HG02610 (cell line): ENCODE measurements at regions not wholly inside any gene's neighbourhood (a gene's known extent, or its start where the extent isn't known, plus 50 kb on each side); places are given as distances from the start of the nearest gene placed in this dataset.

Experiments
- ATAC-seq: cut with Tn5 transposase; IDR thresholded peaks from one replicate; pipeline ENCODE4 v1.9.1; 2021; ENCODE audit warnings: mild to moderate bottlenecking, moderate library complexity; ENCODE audit not compliant: unreplicated experiment

DNA sequence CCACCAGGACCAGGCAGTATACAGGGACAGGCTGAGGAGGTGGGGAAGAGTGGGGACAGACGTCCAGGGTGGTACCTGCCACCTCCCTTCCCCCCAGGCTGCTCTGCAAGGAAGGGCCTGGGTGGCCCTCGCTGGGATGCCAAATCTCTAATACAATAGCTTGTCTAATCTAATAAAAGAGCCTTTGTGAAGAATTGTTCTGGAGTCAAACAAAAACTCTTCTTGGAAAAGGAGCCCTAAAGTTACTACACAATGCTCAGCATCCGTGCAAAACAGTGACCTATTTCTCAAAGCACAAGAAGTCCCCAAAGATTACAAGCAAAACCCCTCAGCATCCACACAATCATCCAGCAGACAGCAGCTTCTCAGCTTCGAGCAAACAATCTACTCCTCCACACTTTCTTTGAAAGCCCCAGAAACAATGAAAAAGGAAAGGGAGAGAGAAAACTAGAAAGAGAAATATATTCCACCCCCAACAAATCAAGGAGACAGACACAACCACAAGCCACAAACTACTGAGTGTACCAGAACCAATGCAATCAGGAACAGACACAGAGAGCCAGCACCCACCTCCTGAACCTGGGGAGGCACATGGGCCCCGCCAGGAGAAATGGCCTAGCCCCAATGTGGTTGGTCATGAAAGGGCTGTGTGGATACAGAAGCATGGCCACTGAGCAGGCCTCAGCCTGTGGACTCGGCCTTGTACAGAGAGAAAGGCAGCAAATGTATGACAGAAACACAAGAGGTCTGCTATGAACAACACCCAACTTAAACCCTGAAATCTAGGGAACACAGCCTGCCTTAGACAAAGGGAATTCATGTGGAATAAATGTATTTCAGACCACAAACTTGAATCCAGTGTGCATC, 177.1 kb upstream of the CHRNA7 start:
- ATAC-seq = no peak

DNA sequence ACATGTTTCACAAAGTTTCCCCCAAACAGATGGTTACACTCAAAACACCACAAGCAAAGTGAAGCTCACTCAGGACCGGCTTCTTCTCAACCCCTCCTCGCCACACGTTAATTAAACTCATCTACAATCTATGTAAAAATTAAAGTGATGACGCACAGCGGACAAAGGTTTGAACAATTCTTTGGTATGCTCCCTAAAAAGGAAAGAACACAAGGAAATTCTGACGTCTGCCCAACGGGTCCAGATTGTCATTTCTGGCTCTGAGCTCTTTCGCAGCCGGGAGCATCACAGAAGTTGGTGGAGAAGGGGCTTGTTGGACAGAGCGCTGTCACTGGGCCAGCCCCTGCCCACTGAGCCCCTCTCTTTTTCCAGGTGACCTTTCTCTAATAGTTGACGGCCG, 173.7 kb upstream of the CHRNA7 start:
- ATAC-seq = no peak

DNA sequence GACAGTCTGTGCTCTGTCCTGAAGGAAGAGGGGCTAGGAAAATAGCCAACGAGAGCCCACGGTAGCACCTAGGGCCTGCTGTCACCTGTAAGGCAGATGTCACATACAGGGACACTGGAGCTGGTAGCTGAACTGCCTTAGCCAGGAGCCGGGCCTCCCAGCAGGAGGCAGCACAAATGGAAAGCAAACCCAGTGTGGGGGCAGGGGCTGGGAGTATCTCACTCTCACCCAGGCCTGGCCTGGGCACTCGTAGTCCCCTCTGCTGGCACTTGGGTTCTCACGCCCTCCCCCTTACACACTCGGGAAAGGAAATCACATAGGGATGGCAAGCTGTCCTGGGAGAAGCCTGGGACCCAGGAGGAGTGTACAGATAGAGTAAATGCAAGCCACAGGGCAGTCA, 173.1 kb upstream of the CHRNA7 start:
- ATAC-seq = no peak

DNA sequence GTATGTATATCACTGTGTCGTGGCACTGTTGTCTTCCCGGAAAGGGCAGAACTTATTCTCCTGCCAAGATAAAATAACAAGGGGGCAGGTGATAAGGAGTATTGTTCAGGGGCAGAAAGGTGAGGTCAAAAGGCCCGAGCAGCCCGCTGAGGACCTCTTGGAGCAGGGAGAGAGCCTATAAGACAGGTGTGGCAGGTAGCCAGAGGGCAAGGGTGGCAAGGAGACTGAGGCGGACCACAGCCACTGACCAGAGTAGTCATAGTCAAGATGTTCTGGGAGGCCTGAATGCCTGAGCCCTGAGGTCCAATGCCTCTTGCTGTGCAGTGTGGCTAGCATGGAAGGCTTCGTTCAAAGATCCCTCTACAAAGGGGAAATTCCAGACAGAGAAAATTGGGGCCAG, 172.3 kb upstream of the CHRNA7 start:
- no peak for ATAC-seq

DNA sequence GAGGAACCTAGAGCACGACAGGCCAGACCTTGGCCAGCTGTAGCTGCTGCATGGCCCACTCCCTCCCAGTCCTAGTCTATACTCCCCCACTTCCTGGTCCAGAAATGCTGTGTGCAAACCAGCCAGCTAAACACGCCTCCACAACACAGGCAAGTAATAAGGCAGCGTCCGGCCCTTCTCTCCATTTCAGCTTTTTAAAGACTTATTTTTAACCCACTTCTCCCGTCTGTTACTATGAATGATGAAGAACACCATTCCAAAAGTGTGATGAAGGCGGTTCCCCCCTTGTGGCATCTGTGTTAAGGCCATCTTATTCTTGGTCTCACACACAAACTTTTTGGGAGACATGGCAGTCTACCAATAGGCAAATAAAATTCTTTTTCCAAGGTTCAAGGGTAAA, 164.1 kb upstream of the CHRNA7 start:
- no peak for ATAC-seq

DNA sequence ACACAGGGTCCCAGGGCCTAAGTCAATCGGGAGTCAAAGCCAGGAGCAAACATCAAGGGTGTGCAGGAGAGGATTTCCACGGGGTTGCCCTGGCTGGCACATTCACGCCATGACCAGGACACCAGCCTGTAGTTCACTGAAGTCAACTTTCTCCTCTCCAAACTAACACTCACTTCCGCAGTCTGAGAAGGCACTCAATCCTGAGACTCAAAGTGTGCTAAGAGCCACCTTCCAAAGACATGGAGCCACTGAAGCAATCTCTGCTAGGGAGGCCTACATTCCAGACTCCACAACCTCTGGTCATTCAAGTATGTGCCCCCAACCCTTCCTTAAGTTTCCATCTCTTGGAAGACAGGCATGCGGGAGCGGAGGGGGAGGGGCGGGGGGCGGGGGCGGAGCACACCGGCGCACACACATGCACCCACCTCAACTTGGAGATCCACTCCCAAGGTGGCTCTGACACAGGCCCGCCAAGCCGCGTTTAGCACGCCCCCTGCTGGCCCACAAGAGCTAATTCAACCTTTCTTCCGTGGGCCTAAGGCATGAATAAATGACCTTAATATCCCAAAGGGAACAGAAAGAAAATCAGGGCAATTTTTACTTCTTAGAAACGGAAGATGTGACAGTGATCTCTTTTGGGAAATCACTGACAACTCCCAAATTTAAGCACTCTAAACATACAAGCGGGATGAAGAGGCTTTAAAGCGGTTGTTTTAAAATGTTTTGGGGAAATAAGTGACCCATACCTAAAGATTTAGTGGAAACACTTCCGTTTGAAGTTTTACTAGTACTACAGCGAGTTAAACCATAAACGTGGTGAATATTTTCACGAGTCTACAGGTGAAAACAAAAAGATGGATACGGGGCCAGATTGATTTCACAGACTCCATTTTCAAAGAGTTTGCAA, 162.5 kb upstream of the CHRNA7 start:
- no peak for ATAC-seq

DNA sequence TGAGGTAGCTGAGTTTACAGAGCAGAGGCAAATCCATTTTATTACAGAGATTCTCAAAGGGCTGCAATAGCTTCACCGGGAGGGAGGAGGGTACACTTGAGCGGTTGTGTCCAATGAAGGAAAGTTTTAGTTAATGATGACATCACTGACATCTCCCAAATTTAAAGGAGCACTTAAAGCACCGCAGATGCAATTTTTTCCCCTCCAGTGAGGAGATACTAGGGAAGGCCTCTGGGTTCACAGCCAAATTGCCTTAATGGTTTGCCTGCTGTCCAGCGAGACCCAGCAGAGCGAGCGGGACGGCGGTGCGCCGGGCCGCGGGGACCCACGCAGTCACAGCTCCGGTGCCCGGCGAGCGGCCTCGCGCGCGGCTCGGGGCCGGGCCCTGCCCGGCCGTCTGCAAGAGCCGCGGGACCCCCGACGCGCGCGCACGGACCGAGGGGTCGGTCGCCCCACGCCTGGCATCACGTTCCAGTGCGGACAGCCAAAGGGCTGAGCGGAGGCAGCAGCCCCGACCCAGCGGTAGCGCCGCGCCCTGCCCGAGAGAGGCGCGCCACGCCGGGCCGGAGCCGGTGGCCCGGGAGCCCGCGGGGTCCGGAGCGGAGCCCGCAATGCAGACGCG, 160.5 kb upstream of the CHRNA7 start:
- ATAC-seq = no peak

DNA sequence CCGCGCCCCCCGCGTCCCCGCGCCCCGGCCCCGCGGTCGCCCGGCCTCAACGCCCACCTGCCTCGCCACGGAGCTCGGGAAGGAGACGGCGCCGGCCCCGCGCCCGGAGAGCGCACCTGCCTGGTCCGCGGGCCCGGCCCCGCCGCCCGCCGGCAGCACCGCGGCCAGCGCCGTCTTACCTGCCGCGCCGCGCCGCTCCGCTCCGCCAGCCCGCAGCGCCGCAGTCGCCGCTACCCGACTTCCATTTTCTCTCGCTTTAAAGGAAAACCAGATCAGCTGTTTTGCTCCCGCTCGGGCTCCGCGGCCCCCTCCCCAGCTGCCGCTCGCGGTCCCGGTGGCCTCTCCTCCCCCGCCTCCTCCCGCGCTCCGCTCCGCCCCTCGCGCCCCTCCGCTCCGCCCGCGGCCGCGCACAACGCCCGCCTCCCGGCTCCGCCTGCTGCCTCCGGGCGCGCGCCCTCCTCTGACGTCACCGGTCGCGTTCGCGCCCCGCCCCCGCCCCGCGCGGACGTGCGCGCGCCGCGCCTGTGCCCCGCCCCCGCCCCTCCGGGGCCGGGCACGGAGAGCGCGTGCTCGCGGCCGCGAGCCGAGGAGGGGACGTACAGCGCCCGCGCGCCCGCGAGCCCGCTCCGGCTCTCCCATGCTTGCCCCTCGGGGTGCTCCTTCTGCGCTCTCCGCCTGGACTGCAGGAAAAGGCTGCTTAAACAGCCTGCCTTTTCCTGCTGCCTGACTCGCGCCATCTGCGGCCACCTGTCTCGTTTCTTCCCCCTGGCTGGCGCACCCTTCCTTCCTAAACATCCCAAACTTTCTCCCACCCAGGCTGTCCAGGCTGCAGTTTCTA, 159.8 kb upstream of the CHRNA7 start, which contains the start of gene OTUD7A:
Gene OTUD7A, minus strand, starts transcription at position 346 of the 838 bp plus-strand sequence.
- ATAC-seq = peak; percentile 94

DNA sequence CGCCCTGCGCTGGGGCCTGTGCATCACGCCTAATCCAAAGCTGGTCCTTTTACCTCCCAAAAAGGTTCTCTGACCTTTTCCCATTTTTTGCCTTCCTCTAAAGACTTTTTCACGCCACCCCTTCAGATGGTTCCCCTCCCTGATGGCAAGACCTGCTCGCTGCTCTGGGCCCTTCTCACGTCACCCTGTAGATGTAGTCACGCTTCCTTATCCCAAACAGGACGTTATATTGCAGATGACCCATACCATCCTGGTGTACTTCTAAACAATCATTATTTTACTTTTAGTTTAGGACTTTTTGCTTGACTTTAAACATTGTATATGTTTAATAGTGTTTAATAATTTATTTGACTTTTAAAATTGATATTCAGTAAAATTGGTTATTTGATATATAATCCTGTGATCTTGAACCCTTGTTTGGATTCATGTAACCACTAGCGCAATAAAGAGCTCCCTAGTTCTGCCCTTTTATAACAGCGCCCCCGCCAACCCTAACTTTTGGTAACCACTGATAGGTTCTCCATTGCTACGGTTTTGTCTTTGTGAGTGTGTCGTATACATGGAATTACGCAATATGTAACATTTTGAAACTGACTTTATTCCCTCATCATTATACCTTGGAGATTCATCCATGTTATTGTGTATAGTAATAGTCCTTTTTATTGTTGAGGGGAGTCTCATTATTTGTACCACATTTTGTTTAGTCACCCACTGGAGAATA, 159.0 kb upstream of the CHRNA7 start:
- no peak for ATAC-seq

DNA sequence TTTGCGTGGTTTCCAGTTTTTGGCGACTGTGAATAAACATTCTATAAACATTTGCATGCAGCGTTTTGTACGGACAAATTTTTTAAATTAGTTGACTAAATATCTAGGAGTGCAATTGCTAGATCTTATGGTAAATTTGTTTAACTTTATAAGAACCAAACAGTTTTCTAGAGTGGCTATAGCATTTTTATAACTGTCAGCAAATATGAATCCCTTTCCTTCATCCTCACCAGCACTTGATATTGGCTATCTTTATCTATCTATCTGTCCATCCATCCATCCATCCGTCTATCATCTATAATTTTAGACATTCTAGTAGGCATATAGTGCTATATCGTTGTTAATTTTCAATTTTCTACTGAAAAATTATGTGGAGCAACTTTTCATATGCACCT, 158.4 kb upstream of the CHRNA7 start:
- ATAC-seq = no peak

DNA sequence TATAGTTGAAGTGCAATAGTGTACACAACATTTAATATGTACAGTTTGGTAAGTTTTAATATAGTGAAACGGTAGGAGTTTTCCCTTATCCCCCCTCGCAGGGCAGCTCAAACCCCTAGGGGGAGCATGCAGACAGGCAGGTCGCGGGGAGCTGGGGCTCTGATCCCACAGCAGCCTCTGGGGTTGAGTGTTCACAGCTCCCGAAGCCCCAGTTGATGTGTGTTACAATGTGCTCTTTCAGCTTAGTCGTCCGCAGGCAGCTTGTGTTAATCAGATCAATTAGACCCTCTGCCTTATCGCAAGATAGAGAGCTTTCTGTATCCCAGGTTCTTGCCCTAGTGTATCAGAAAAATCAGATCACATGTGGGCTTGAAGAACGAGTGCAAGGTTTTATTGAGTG, 143.1 kb upstream of the CHRNA7 start:
- ATAC-seq = no peak

DNA sequence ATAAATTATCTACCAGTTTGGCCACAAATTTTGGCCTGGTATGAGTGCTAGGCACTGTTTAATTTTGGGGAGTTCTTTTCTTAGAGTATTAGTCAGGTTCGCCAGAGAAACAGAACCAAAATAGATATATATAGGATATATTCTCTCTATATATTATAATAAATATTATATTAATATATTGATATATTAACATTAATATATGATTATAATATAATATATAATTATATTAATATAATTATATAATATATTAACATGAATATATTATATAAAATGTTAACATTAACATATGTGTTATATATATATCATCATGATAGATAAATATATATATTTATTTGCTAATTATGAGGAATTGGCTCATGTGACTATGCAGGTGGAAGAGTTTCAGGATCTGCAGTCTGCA, 137.8 kb upstream of the CHRNA7 start:
- no peak for ATAC-seq

DNA sequence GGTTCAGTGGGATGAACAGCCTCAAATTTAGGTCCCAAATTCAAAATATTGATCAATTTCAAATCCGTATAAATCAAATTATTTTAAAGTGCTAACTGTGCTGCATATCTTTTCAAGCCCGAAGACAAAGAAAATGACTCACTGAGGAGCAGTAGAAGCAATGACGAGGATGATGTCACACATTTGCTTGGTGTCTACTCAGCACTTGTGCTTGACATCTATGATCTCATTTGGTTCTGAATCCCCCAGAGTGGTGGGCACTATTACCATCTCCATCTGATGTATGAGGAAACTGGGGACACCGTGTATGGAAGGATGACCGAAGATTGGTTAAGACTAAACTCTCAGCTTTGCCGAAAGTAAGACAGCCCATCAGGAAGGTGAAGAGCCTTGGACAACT, 136.5 kb upstream of the CHRNA7 start:
- ATAC-seq = no peak

DNA sequence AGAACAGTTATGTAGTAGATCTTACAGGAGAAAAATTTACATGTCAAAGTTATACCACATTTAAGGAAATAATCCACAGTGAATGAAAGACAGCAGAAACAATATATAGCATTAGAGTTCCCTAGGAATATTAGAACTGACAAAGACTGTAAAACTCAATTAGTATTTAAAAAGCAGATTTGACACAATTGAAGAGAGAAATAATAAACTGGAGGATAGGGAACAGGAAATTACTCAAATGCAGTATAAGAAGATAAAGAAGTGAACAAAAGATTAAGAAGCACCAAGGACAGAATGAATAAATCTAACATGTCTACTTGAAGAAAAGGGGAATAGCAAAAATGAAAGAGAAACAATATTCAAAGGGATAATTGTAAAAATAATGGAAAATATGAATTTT, 132.6 kb upstream of the CHRNA7 start:
- ATAC-seq = no peak

DNA sequence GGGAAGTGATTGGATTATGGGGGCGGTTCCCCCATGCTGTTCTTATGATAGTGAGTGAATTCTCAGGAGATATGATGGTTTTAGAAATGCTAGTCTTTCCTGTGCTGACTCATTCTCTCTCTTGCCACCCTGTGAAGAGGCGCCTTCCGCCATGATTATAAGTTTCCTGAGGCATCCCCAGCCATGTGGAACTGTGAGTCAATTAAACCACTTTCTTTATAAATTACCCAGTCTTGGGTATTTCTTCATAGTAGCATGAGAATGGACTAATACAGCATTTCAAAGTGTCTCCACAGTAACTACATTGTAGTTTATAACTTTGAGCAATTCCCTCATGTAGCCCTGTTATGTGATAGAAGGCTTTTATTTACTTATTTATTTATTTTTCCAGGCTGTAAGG, 128.8 kb upstream of the CHRNA7 start:
- ATAC-seq = no peak

DNA sequence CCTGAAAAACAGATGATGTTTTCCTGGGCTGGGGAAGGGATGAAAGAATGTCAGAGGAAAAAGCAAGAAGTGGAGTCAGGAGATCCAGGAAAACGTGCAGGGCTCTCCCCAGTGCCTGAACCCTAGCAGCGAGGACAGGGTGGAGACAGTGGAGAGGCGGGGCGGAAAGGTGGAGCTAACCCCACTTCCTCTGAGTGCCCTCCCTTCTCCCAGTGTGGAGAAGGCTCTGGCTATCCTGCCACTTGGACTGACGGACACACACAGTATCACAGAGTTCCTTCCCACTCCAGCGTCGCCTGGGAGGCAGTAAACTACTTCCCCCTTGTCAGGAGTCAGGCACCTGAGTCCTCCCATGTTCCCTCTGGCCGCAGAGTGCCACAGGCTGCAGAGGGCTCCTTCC, 125.3 kb upstream of the CHRNA7 start:
- no peak for ATAC-seq

DNA sequence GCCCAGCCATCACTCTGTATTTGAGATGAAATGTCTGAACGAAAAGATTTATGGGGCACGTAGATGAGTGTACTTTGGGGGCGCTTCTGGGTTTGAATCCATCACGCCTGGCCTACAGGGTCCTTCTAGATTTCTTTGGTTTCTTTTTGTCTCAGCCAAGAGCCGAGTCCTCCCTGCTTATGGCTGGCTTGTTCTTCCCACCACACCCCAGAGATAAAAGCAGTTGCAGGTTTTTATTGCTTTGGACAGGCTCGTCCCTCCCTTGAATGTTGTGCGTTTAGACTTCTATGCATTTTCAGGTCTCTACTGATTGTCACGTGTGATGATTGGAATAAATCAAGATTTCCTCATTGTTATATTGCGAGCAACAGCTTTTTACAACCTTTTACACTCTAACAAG, 104.8 kb upstream of the CHRNA7 start:
- ATAC-seq = no peak

DNA sequence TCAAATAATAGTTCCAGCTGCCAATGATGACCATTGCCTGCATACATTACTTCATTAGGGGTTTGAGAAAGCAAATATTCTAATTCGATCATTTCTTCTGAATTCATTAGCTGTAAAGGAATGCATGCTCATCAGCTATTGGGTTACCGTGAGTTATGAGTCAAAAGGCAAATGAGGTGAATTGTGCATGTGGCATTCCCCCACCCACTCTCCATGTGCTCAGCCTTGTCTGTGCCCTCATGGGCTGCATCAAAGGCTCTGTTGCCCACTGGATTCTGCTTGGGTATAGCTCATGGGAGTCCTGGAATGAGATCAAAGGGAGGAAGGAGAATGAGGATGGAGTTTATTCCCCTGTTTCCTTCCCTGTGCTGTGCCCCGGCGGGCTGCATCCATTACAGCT, 99.3 kb upstream of the CHRNA7 start:
- no peak for ATAC-seq

DNA sequence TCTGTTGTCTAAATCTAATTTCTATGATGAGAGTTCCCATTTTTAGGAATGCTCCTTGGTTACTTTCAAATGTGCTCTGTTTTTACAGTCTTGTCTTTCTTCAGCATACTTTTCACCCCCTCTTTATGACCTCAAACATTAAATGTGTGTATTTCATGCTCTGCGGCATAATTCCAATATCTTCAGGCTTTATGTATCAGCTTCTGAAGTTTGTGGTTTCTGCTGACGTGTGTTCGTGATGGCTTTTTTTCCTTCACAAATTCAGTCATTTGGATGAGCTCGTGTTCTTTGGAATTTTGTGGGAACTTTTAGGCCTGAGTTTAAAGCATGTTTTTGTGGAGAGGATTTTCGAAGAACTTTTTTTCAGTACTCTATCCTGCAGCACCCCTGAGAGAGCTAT, 97.7 kb upstream of the CHRNA7 start:
- ATAC-seq = no peak

DNA sequence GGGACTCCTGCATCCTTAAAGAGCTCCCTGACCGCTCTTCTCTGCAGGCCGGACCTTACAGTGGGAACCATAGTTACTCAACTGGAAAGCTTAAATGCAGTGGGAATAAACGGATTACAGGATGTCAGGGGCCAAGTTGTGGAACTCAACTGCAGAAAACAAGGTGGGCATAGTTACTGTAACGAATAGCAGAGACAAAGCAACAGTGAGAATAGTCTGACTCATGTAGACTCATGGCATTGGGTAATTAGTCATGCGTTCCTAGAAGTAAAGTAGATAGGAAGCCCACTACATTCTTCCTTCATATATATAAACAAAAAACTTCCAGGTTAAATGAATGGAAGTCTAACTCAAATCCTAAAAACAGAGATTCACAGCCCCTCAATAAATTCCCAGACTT, 95.5 kb upstream of the CHRNA7 start:
- ATAC-seq = no peak
